ENCODE measurements at regions not wholly inside any gene's neighbourhood (a gene's known extent, or its start where the extent isn't known, plus 50 kb on each side); places are given as distances from the start of the nearest gene placed in this dataset.

DNA sequence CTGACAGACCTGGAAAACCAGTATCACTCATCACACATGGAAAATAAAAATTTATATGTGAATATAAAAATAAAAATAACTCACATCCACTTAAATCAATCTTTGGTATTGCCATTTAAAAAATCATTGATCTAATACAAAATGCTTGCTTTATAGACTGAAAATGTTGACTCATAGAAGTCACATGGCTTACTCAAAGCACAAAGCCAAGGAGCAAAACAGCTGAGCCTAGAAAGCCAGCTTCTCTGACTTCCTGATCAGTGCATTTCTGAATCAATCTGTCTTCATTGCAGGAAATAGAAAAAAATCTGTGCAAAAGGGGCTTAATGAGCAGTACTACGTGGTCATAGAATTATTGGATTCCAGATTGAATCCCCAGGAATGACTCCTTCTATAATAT, 176.9 kb upstream of the HS3ST1 start (continued):
- TF ChIP-seq PTBP1 (IDR thresholded peaks at IDR 0.05; ENCODE audit: low read depth, low read length, poor library complexity, severe bottlenecking) (no peak), RFX1 (IDR thresholded peaks at IDR 0.05) (no peak)
- TF ChIP-seq, protein P1, sequence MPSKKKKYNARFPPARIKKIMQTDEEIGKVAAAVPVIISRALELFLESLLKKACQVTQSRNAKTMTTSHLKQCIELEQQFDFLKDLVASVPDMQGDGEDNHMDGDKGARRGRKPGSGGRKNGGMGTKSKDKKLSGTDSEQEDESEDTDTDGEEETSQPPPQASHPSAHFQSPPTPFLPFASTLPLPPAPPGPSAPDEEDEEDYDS (CRISPR knock-in tag; IDR thresholded peaks at IDR 0.05) = no peak

DNA sequence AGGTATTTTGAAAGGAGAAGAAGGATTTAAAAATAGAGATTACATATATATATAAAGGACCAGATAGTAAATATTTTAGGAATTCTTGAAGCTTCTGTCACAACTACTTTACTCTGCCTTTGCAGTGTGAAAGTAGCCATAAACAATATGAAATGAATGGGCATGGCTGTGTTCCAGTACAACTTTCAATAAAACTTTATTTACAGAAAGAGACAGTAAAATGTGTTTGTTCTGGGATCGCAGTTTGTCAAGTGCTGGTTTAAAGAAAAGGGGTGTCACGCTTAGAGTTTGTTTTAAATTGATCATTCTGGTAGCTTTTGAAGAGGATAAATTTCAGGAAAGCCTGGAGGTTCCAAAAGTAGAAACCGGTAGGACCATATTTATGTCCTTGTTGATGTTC, 176.1 kb upstream of the HS3ST1 start:
- no peaks in the 10 kb centered on the region for H3K4me1 ChIP-seq (ENCODE audit: insufficient read depth, low read length)
- no peaks in the 10 kb centered on the region for H4K20me1 ChIP-seq (ENCODE audit: insufficient read depth, low read length)
- H3K27me3 ChIP-seq (ENCODE audit: control insufficient read depth in 1 of 2, insufficient read depth in 2 of 2, low read length in 2 of 2) = no peaks in the 10 kb centered on the region
- DNase-seq (ENCODE audit: low spot score) = no peak
- no peak overlapping the region for H3K27ac ChIP-seq (ENCODE audit: extremely low read length, insufficient read depth, low read length)
- ChIA-PET POLR2A (no interaction called here), CTCF (ENCODE audit: low intra/inter-chr PET ratio, low total read pairs) (no interaction called here)
- H3K36me3 ChIP-seq (replicated peaks in 1 of 2; ENCODE audit: control insufficient read depth in 1 of 2, insufficient read depth in 2 of 2, low read length in 2 of 2) = no peaks in the 10 kb centered on the region
- H3K9ac ChIP-seq (ENCODE audit: insufficient read depth, low read depth, low read length) = no peak overlapping the region
- H2AFZ ChIP-seq (ENCODE audit: low read length) = no peak overlapping the region
- TF ChIP-seq, protein P2, sequence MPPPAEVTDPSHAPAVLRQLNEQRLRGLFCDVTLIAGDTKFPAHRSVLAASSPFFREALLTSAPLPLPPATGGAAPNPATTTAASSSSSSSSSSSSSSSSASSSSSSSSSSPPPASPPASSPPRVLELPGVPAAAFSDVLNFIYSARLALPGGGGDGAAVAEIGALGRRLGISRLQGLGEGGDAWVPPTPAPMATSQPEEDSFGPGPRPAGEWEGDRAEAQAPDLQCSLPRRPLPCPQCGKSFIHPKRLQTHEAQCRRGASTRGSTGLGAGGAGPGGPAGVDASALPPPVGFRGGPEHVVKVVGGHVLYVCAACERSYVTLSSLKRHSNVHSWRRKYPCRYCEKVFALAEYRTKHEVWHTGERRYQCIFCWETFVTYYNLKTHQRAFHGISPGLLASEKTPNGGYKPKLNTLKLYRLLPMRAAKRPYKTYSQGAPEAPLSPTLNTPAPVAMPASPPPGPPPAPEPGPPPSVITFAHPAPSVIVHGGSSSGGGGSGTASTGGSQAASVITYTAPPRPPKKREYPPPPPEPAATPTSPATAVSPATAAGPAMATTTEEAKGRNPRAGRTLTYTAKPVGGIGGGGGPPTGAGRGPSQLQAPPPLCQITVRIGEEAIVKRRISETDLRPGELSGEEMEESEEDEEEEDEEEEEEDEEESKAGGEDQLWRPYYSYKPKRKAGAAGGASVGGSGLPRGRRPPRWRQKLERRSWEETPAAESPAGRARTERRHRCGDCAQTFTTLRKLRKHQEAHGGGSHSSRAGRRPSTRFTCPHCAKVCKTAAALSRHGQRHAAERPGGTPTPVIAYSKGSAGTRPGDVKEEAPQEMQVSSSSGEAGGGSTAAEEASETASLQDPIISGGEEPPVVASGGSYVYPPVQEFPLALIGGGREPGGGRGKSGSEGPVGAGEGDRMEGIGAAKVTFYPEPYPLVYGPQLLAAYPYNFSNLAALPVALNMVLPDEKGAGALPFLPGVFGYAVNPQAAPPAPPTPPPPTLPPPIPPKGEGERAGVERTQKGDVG (CRISPR knock-in tag; IDR thresholded peaks at IDR 0.05; ENCODE audit: borderline replicate concordance) = no peak
- TF ChIP-seq, protein P3, sequence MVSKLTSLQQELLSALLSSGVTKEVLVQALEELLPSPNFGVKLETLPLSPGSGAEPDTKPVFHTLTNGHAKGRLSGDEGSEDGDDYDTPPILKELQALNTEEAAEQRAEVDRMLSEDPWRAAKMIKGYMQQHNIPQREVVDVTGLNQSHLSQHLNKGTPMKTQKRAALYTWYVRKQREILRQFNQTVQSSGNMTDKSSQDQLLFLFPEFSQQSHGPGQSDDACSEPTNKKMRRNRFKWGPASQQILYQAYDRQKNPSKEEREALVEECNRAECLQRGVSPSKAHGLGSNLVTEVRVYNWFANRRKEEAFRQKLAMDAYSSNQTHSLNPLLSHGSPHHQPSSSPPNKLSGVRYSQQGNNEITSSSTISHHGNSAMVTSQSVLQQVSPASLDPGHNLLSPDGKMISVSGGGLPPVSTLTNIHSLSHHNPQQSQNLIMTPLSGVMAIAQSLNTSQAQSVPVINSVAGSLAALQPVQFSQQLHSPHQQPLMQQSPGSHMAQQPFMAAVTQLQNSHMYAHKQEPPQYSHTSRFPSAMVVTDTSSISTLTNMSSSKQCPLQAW (CRISPR knock-in tag; IDR thresholded peaks at IDR 0.05) = no peak
- no peak for TF ChIP-seq SAP130 (CRISPR knock-in tag; IDR thresholded peaks at IDR 0.05; ENCODE audit: low read depth)
- no peak for FAIRE-seq
- BruUV-seq (replicated peaks) = no TSS peak
- peaks cover 41% of the 10 kb centered on the region for H3K9me3 ChIP-seq (ENCODE audit: low read length)
- intact Hi-C loops (cut with micrococcal nuclease; ENCODE audit: unreplicated experiment) = no loop called here
- in situ Hi-C loops (cut with HindIII; ENCODE audit: extremely low pct_ligation_motif_present, low pct_unique_long_range_greater_than_20kb) = loop anchor here (25.0 kb wide), 1 partner anchor 107 kb away; no protein-coding TSS in a partner anchor
- no peak overlapping the region for H3K4me2 ChIP-seq (ENCODE audit: low read depth, low read length)
- H3K4me3 ChIP-seq (replicated peaks in 1 of 3; ENCODE audit: insufficient read depth in 1 of 3, low read depth in 2 of 3, low read length in 3 of 3) = no peak overlapping the region
- H3K79me2 ChIP-seq (ENCODE audit: insufficient read depth, low read length) = no peaks in the 10 kb centered on the region
- no peak for ATAC-seq
- WGBS (ENCODE audit: low lambda C conversion rate) = 2% methylated on average over 3 of the region's 3 CpGs

All from HepG2 (cell line).